Lower leg skin (tissue), 4 donors: ENCODE measurements at regions not wholly inside any gene's neighbourhood (a gene's known extent, or its start where the extent isn't known, plus 50 kb on each side); places are given as distances from the start of the nearest gene placed in this dataset.
"Not testable (repeated sequence)": the region's sequence is repeated elsewhere in the genome, so short reads cannot be mapped to it uniquely, and the experiment has no call there.

Experiments
- DNase-seq, 2 donors: peaks; one replicate each; pipeline ENCODE4 v3.0.0-alpha.2; 2019; ENCODE audit warnings: low spot score in 2 of 2
- H3K4me3 ChIP-seq: fragments of 200-600 bp; sonication (generic); 2 replicates; pipeline ENCODE4 v1.5.1; 2017; ENCODE audit warnings: mild to moderate bottlenecking, low read depth; ENCODE audit not compliant: poor library complexity, severe bottlenecking
- CTCF ChIP-seq, 3 donors: fragments of 450-650 bp; IDR thresholded peaks; one replicate each; pipeline ENCODE4 v1.5.1; 2016; ENCODE audit warnings: antibody characterized with exemption in 3 of 3, mild to moderate bottlenecking in 3 of 3, moderate library complexity in 2 of 3
- POLR2A ChIP-seq, 2 donors: fragments of 450-650 bp; IDR thresholded peaks; one replicate each; pipeline ENCODE4 v1.6.1; 2016 to 2017; ENCODE audit warnings: antibody characterized with exemption in 2 of 2, mild to moderate bottlenecking in 1 of 2, moderate library complexity in 1 of 2
- WGBS, 2 donors: methylation state at CpG; one replicate each; pipeline ENCODE4 v1.1.5; 2018; 5-methylcytosine and 5-hydroxymethylcytosine counted together
- intact Hi-C: fragments of 100-400 bp; cut with DNase I; formaldehyde crosslinking; loops from one replicate; pipeline ENCODE4 v1.15.0; 2023; ENCODE audit warnings: low total_unique reads

DNA sequence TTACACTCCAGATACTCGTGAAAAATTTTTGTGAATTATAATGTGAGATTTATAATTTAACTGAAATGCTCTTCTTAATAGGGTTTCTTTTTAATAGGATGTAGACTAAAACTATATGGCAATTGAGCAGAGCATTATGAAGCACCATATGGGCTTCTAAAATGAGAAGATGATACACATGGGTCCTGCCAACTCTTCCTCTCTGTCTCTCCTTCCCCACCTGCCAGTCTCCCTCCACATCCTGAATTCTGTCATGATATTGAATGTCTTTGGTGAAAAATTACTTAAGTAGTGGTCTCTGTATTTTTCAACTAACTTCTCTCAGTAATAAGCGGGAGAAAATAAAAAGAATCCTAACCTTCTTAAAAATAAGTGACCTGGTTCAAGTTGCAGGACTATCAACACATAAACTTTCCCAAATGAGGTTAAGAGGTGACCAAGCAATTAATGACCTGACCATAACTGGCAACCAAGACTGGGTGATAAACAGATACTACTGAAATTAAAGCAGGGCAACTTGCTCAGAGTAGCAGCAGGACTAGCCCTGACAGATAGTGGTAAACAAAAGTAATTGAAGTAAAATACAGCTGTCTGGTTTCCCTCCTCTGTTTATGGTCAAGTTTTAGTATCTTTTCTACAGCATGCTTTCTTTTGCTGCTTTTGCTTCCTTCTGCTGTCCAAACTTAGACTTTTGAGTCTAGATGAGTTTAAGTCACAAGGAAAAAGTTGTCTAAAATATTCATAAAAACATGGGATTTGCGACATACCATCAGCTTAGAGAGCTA lies 117.1 kb upstream of the PDE1A start:
- no peak for TF ChIP-seq POLR2A (IDR thresholded peaks at IDR 0.05)
- intact Hi-C loops = no loop called here
- no peak for DNase-seq
- WGBS, 2 donors = 83 to 91% methylated on average over 3 of the region's 3 CpGs
- no peak overlapping the region for H3K4me3 ChIP-seq

- 52 to 57% methylated on average over 3 of the region's 3 CpGs for WGBS, 2 donors
- H3K4me3 ChIP-seq = no peak overlapping the region
- no peak for TF ChIP-seq CTCF (IDR thresholded peaks at IDR 0.05)
- no peak for TF ChIP-seq POLR2A (IDR thresholded peaks at IDR 0.05)
- DNase-seq = no peak
- intact Hi-C loops = no loop called here
These were observed 118.8 kb upstream of the PDE1A start for GRCh38 chr2:182545420-182546167.

DNA sequence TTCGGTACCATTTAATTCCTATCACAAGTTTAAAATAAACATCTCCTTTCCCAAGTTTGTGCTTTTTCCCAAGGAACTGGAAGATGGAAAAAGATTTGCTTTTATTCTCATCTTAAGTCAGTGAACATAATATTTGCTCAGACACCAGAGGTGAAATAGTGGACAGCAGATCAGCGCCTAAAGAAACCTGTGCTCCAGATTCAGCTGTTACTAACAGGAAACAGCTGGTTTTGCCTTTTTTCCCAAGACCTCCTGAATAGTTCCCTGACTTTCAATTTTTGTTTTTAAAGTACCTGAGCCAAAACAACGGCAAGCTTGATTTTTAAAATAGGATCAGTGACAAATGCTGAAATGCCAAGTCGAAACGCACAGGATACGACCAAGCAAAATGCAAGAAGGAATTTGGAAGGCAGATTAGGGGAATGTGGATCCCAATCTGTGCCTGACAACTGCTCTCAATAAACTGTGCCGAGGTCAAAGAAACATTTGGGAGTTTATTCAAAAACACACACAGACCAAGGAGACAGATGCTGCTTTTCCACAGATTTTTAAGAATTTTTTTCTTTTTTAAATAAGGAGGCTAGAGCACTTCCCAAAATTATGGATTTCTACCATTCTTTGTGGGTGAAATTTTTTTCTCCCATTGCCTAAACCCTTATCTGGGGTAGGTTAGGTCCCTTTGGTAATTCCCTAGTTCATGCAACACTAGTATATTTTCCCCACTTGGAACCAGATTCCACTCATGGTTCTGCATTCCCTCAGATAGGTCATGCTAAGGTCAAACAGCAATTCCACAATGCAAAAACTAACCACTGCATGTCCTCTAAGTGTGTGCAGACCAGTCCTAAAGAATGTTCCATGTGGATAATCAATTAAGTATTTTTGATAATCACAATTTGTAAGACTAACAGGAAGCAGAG lies 121.5 kb upstream of the PDE1A start:
- DNase-seq = no peak
- no peak overlapping the region for H3K4me3 ChIP-seq
- TF ChIP-seq POLR2A (IDR thresholded peaks at IDR 0.05) = no peak
- TF ChIP-seq CTCF (IDR thresholded peaks at IDR 0.05) = no peak
- WGBS, 2 donors = 49 to 50% methylated on average over 7 of the region's 7 CpGs
- intact Hi-C loops = no loop called here

GRCh38 chr2:182550234-182550633 lies 123.4 kb upstream of the PDE1A start:
- intact Hi-C loops = no loop called here
- 78 to 83% methylated on average over 4 of the region's 4 CpGs for WGBS, 2 donors

DNA sequence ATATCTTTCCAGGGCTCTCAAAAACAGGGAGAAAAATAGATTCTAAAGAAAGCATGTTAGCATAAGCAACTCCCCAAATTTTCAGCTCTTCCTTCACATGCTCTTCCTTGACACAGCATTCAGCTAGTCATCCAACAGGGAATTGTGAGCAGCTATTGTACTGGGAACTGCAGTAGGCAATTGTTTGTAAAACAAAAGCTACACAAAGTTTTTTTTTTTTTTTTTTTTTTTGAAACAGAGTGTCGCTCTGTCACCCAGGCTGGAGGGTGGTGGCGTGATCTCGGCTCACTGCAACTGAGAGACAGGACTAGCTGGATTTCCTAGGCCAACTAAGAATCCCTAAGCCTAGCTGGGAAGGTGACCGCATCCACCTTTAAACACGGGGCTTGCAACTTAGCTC lies 125.4 kb upstream of the PDE1A start:
- DNase-seq, H3K4me3 ChIP-seq, intact Hi-C loops: not testable (repeated sequence)
- WGBS, 2 donors = 85 to 97% methylated on average over 5 of the region's 5 CpGs

More at GRCh38 chr2:182550234-182550633, 123.4 kb upstream of the PDE1A start:
- TF ChIP-seq CTCF (IDR thresholded peaks at IDR 0.05) (no peak), POLR2A (IDR thresholded peaks at IDR 0.05) (no peak)
- no peak overlapping the region for H3K4me3 ChIP-seq
- DNase-seq = no peak

- DNase-seq, intact Hi-C loops: not testable (repeated sequence)
- 94 to 96% methylated on average over 16 of the region's 16 CpGs for WGBS, 2 donors
These were observed 125.9 kb upstream of the PDE1A start for GRCh38 chr2:182552785-182553184.

GRCh38 chr2:182553483-182553882 lies 126.6 kb upstream of the PDE1A start:
- no peak overlapping the region for H3K4me3 ChIP-seq
- intact Hi-C loops = no loop called here
- 77 to 81% methylated on average over 2 of the region's 2 CpGs for WGBS, 2 donors
- TF ChIP-seq CTCF (IDR thresholded peaks at IDR 0.05) (no peak), POLR2A (IDR thresholded peaks at IDR 0.05) (no peak)
- no peak for DNase-seq

More at GRCh38 chr2:182552785-182553184, 125.9 kb upstream of the PDE1A start:
- H3K4me3 ChIP-seq = not testable (repeated sequence)
